ENCODE measurements at regions not wholly inside any gene's neighbourhood (a gene's known extent, or its start where the extent isn't known, plus 50 kb on each side); places are given as distances from the start of the nearest gene placed in this dataset.

- WGBS (ENCODE audit: missing lambda C conversion rate), result 9% methylated on average over 2 of the region's 2 CpGs
- TF ChIP-seq EHF (CRISPR knock-in tag; IDR thresholded peaks at IDR 0.05), result no peak
- no peak for TF ChIP-seq HDAC2 (IDR thresholded peaks at IDR 0.05)
- no peak for TF ChIP-seq CEBPB (IDR thresholded peaks at IDR 0.05)
- no peak for TF ChIP-seq BHLHE40 (IDR thresholded peaks at IDR 0.05; ENCODE audit: low read depth, low read length)
- no peak for TF ChIP-seq NPAS2 (CRISPR knock-in tag; IDR thresholded peaks at IDR 0.05; ENCODE audit: borderline replicate concordance)
- TF ChIP-seq, protein P1, sequence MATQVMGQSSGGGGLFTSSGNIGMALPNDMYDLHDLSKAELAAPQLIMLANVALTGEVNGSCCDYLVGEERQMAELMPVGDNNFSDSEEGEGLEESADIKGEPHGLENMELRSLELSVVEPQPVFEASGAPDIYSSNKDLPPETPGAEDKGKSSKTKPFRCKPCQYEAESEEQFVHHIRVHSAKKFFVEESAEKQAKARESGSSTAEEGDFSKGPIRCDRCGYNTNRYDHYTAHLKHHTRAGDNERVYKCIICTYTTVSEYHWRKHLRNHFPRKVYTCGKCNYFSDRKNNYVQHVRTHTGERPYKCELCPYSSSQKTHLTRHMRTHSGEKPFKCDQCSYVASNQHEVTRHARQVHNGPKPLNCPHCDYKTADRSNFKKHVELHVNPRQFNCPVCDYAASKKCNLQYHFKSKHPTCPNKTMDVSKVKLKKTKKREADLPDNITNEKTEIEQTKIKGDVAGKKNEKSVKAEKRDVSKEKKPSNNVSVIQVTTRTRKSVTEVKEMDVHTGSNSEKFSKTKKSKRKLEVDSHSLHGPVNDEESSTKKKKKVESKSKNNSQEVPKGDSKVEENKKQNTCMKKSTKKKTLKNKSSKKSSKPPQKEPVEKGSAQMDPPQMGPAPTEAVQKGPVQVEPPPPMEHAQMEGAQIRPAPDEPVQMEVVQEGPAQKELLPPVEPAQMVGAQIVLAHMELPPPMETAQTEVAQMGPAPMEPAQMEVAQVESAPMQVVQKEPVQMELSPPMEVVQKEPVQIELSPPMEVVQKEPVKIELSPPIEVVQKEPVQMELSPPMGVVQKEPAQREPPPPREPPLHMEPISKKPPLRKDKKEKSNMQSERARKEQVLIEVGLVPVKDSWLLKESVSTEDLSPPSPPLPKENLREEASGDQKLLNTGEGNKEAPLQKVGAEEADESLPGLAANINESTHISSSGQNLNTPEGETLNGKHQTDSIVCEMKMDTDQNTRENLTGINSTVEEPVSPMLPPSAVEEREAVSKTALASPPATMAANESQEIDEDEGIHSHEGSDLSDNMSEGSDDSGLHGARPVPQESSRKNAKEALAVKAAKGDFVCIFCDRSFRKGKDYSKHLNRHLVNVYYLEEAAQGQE (IDR thresholded peaks at IDR 0.05), result no peak
- no peak for TF ChIP-seq HOXB13 (CRISPR knock-in tag; IDR thresholded peaks at IDR 0.05; ENCODE audit: low read depth)
- no peak for TF ChIP-seq ZSCAN20 (CRISPR knock-in tag; IDR thresholded peaks at IDR 0.05)
- TF ChIP-seq RCOR1 (IDR thresholded peaks at IDR 0.05; ENCODE audit: low read depth, low read length), result no peak
- no peak for TF ChIP-seq ZC3H11A (IDR thresholded peaks at IDR 0.05)
- TF ChIP-seq CBX2 (IDR thresholded peaks at IDR 0.05; ENCODE audit: borderline replicate concordance, low read depth), result no peak
- no peak for TF ChIP-seq HOXB5 (CRISPR knock-in tag; IDR thresholded peaks at IDR 0.05)
- TF ChIP-seq CHD4 (IDR thresholded peaks at IDR 0.05; ENCODE audit: borderline replicate concordance), result no peak
- ATAC-seq, result no peak
These were observed 154.1 kb upstream of the MYLIP start for GRCh38 chr6:15974817-15975216.

DNA sequence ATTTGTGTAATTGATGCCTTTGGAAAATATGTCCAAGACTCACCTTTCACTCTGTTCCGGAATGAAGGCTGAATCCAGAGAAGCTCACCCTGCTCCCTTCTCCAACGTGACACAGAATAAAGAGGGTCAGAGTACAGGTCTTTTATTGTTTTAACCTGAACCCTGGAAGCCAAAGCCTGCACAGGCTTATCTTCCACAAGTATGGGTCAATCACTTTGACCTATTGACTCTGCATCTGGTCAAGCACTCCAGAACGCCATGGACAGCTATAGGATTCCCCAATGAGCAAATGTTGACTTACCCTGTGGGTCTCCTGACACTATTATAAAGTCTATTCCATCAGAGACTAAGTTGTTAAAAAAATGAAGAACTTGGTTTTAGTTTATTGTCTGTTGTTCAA, 158.4 kb upstream of the MYLIP start:
- TF ChIP-seq, protein P1 (IDR thresholded peaks at IDR 0.05), result no peak
- TF ChIP-seq JUN (IDR thresholded peaks at IDR 0.05), result no peak
- TF ChIP-seq ZSCAN20 (CRISPR knock-in tag; IDR thresholded peaks at IDR 0.05), result no peak
- no peak for TF ChIP-seq MAX (IDR thresholded peaks at IDR 0.05)
- no peak for TF ChIP-seq BHLHE40 (IDR thresholded peaks at IDR 0.05; ENCODE audit: low read depth, low read length)
- Histone ChIP-seq H3K4me2 (no peak overlapping the region), H3K4me1 (no peaks in the 10 kb centered on the region), H3K9me3 (no peaks in the 10 kb centered on the region), H3K4me3 (no peak overlapping the region), H3K27ac (no peak overlapping the region)
- ChIA-PET CTCF (no interaction called here), POLR2A (no interaction called here)
- no peak for ATAC-seq
- no peak for FAIRE-seq
- WGBS (ENCODE audit: missing lambda C conversion rate), result 19% methylated on average over 3 of the region's 3 CpGs
- no peak for DNase-seq (ENCODE audit: low read depth in 1 of 2, low spot score in 1 of 2)

More at GRCh38 chr6:15974817-15975216, 154.1 kb upstream of the MYLIP start:
- DNase-seq (ENCODE audit: low read depth in 1 of 2, low spot score in 1 of 2) (no peak), FAIRE-seq (no peak)
- Histone ChIP-seq H3K9me3 (no peaks in the 10 kb centered on the region), H3K4me1 (no peaks in the 10 kb centered on the region), H3K27ac (no peak overlapping the region), H3K4me2 (no peak overlapping the region), H3K4me3 (no peak overlapping the region)
- ChIA-PET CTCF (no interaction called here), POLR2A (no interaction called here)

- Histone ChIP-seq H3K4me3 (no peak overlapping the region), H3K4me2 (no peak overlapping the region), H3K4me1 (no peaks in the 10 kb centered on the region), H3K27ac (no peak overlapping the region), H3K9me3 (no peaks in the 10 kb centered on the region)
- no peak for ATAC-seq
- WGBS (ENCODE audit: missing lambda C conversion rate), result 90% methylated on average over 3 of the region's 3 CpGs
- FAIRE-seq, result no peak
- DNase-seq (ENCODE audit: low read depth in 1 of 2, low spot score in 1 of 2), result no peak
- POLR2A ChIA-PET, result no interaction called here
- CTCF ChIA-PET, result interaction anchor here (0.6 kb wide), 1 partner anchor 109 kb away, joined by 3 read pairs; no protein-coding TSS in a partner anchor
- no peak for TF ChIP-seq HOXB5 (CRISPR knock-in tag; IDR thresholded peaks at IDR 0.05)
- TF ChIP-seq CHD4 (IDR thresholded peaks at IDR 0.05; ENCODE audit: borderline replicate concordance), result no peak
These were observed 159.6 kb upstream of the MYLIP start for GRCh38 chr6:15969236-15969778.

All from A549 (cell line).